Suppressor macrophage (primary cell): ENCODE measurements at regions not wholly inside any gene's neighbourhood (a gene's known extent, or its start where the extent isn't known, plus 50 kb on each side); places are given as distances from the start of the nearest gene placed in this dataset.

Experiments
- DNase-seq, 4 experiments: peaks; one replicate each; pipeline ENCODE4 v3.0.0-alpha.2; 2020 to 2022

GRCh38 chr5:114176356-114176755 lies 185.5 kb upstream of the KCNN2 start:
- DNase-seq: no peak

GRCh38 chr5:114179134-114179533 lies 182.7 kb upstream of the KCNN2 start:
- no peak for DNase-seq

GRCh38 chr5:114184006-114184405 lies 177.9 kb upstream of the KCNN2 start:
- no peak for DNase-seq

- DNase-seq: no peak
Observed at GRCh38 chr5:114185274-114185673, 176.6 kb upstream of the KCNN2 start.

- no peak for DNase-seq
Observed at GRCh38 chr5:114191441-114191840, 170.4 kb upstream of the KCNN2 start.

GRCh38 chr5:114192108-114192507 lies 169.8 kb upstream of the KCNN2 start:
- no peak for DNase-seq

GRCh38 chr5:114201332-114201731 lies 160.5 kb upstream of the KCNN2 start:
- DNase-seq: no peak

- no peak for DNase-seq
Observed at GRCh38 chr5:114204923-114205322, 156.9 kb upstream of the KCNN2 start.

GRCh38 chr5:114206640-114207039 lies 155.2 kb upstream of the KCNN2 start:
- DNase-seq: no peak

GRCh38 chr5:114207615-114208014 lies 154.3 kb upstream of the KCNN2 start:
- no peak for DNase-seq

- no peak for DNase-seq
Observed at GRCh38 chr5:114208120-114208519, 153.8 kb upstream of the KCNN2 start.

- no peak for DNase-seq
Observed at GRCh38 chr5:114208588-114208987, 153.3 kb upstream of the KCNN2 start.

GRCh38 chr5:114210662-114211061 lies 151.2 kb upstream of the KCNN2 start:
- DNase-seq: no peak

- no peak for DNase-seq
Observed at GRCh38 chr5:114221807-114222206, 140.1 kb upstream of the KCNN2 start.

- DNase-seq: peak in 2 of 4 experiments; percentile 1 to 7
Observed at GRCh38 chr5:114223866-114224265, 138.0 kb upstream of the KCNN2 start.

- peak in 1 of 4 experiments; percentile 24 for DNase-seq
Observed at GRCh38 chr5:114237766-114238165, 124.1 kb upstream of the KCNN2 start.

GRCh38 chr5:114238771-114239313 lies 123.0 kb upstream of the KCNN2 start:
- DNase-seq: no peak

GRCh38 chr5:114243281-114243971 lies 118.4 kb upstream of the KCNN2 start:
- DNase-seq: no peak

- DNase-seq: no peak
Observed at GRCh38 chr5:114243972-114244317, 117.9 kb upstream of the KCNN2 start.

GRCh38 chr5:114249823-114250222 lies 112.0 kb upstream of the KCNN2 start:
- DNase-seq: no peak

GRCh38 chr5:114250536-114250935 lies 111.3 kb upstream of the KCNN2 start:
- DNase-seq: no peak

GRCh38 chr5:114252226-114252625 lies 109.6 kb upstream of the KCNN2 start:
- DNase-seq: no peak

GRCh38 chr5:114255260-114255659 lies 106.6 kb upstream of the KCNN2 start:
- DNase-seq: no peak

- no peak for DNase-seq
Observed at GRCh38 chr5:114261989-114262388, 99.9 kb upstream of the KCNN2 start.
